ENCODE measurements at regions not wholly inside any gene's neighbourhood (a gene's known extent, or its start where the extent isn't known, plus 50 kb on each side); places are given as distances from the start of the nearest gene placed in this dataset.
A peak's percentile ranks its signal among the peaks of the same experiment; 100 is the strongest.
"Not testable (repeated sequence)": the region's sequence is repeated elsewhere in the genome, so short reads cannot be mapped to it uniquely, and the experiment has no call there.

DNA sequence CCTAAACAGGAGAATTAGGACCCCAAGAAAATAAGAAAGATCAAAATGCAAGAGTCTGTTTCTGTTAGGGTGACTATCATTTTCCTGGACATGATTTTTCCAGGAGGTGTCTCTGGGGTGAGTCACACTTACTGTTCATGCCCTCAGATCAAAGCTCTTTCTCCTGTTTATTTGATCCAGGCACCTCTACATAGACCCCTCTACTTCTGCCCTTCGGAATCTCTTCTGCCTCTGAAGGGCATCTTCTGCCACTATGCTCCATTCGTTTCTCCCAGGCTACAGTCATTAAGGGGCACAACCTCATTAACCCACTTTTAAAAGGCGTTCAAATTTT lies 1328.0 kb downstream of the GATA3 start:
- no CpG with 5 or more reads among the region's 3 CpGs for WGBS (ENCODE audit: extremely low coverage, insufficient coverage, insufficient read length)
- H3K79me2 ChIP-seq (ENCODE audit: control insufficient read depth, insufficient read depth, low read length, poor library complexity) = no peaks in the 10 kb centered on the region
- H2BK12ac ChIP-seq (ENCODE audit: low read length) = no peak overlapping the region
- H4K8ac ChIP-seq (ENCODE audit: low read depth, low read length) = no peak overlapping the region
- no peak for DNase-seq
- no peak overlapping the region for H3K9ac ChIP-seq (ENCODE audit: low read length)
- no peak overlapping the region for H4K12ac ChIP-seq (ENCODE audit: low read depth, low read length)
- H3K9me3 ChIP-seq (ENCODE audit: insufficient read depth, low read depth, low read length) = no peaks in the 10 kb centered on the region
- no peaks in the 10 kb centered on the region for H3K4me1 ChIP-seq (ENCODE audit: control insufficient read depth in 1 of 2, insufficient read depth in 2 of 2, low read length in 2 of 2)
- no peak overlapping the region for H2AK5ac ChIP-seq (ENCODE audit: low read length)
- H3K27me3 ChIP-seq (ENCODE audit: insufficient read depth, low read length) = no peaks in the 10 kb centered on the region
- no peak overlapping the region for H3K23ac ChIP-seq (ENCODE audit: low read length)
- no peak overlapping the region for H3K18ac ChIP-seq (ENCODE audit: low read length)
- H2BK120ac ChIP-seq (ENCODE audit: insufficient read depth, low read length, poor library complexity) = no peak overlapping the region
- H3K4me3 ChIP-seq (ENCODE audit: low read depth, low read length) = no peak overlapping the region
- H3K27ac ChIP-seq (ENCODE audit: low read depth, low read length) = no peak overlapping the region
- no peak overlapping the region for H3K4me2 ChIP-seq (ENCODE audit: low read length)
- no peak overlapping the region for H2BK5ac ChIP-seq (ENCODE audit: low read depth, low read length, poor library complexity)
- H3K36me3 ChIP-seq (ENCODE audit: control insufficient read depth in 1 of 2, insufficient read depth in 2 of 2, low read length in 2 of 2) = no peaks in the 10 kb centered on the region
- no peak overlapping the region for H4K91ac ChIP-seq (ENCODE audit: low read depth, low read length)
- H3K79me1 ChIP-seq (ENCODE audit: low read length) = no peaks in the 10 kb centered on the region
- H2AFZ ChIP-seq (ENCODE audit: insufficient read depth, low read length, poor library complexity) = no peak overlapping the region
- H3K4ac ChIP-seq (ENCODE audit: low read depth, low read length) = no peak overlapping the region
- H3K14ac ChIP-seq (ENCODE audit: low read length) = no peak overlapping the region

DNA sequence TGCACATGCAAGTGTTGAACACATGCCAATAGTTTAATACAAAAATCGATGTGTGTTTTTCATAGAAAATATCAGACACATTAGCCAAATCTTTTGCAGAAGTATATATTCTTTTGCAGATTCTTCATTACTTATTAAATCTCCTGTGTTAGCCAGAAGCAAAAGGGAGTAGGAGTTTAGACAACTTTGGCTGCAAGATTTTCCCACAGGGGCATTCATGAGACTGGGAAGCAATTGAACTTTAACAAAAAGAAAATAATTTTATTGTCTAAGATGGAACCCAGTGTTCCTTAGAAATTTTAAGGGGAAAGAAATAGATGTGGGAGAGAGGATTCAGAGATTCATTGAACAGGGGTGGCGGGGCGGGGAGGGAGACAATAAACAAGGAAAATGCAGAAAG lies 1336.0 kb downstream of the GATA3 start:
- H4K91ac ChIP-seq (ENCODE audit: low read depth, low read length) = no peak overlapping the region
- H3K27ac ChIP-seq (ENCODE audit: low read depth, low read length) = no peak overlapping the region
- no peak overlapping the region for H2BK12ac ChIP-seq (ENCODE audit: low read length)
- H3K9ac ChIP-seq (ENCODE audit: low read length) = no peak overlapping the region
- no peak overlapping the region for H3K4me2 ChIP-seq (ENCODE audit: low read length)
- no peaks in the 10 kb centered on the region for H3K36me3 ChIP-seq (ENCODE audit: control insufficient read depth in 1 of 2, insufficient read depth in 2 of 2, low read length in 2 of 2)
- H4K8ac ChIP-seq (ENCODE audit: low read depth, low read length) = no peak overlapping the region
- H3K79me2 ChIP-seq (ENCODE audit: control insufficient read depth, insufficient read depth, low read length, poor library complexity) = no peaks in the 10 kb centered on the region
- WGBS (ENCODE audit: extremely low coverage, insufficient coverage, insufficient read length) = no CpG with 5 or more reads among the region's 3 CpGs
- no peak overlapping the region for H3K4me3 ChIP-seq (ENCODE audit: low read depth, low read length)
- no peak overlapping the region for H2AFZ ChIP-seq (ENCODE audit: insufficient read depth, low read length, poor library complexity)
- no peak overlapping the region for H2BK5ac ChIP-seq (ENCODE audit: low read depth, low read length, poor library complexity)
- H3K27me3 ChIP-seq (ENCODE audit: insufficient read depth, low read length) = no peaks in the 10 kb centered on the region
- no peak overlapping the region for H2AK5ac ChIP-seq (ENCODE audit: low read length)
- H3K23ac ChIP-seq (ENCODE audit: low read length) = no peak overlapping the region
- H2BK120ac ChIP-seq (ENCODE audit: insufficient read depth, low read length, poor library complexity) = no peak overlapping the region
- H3K14ac ChIP-seq (ENCODE audit: low read length) = no peak overlapping the region
- no peak overlapping the region for H3K18ac ChIP-seq (ENCODE audit: low read length)
- H3K4ac ChIP-seq (ENCODE audit: low read depth, low read length) = no peak overlapping the region
- H3K4me1 ChIP-seq (ENCODE audit: control insufficient read depth in 1 of 2, insufficient read depth in 2 of 2, low read length in 2 of 2) = no peaks in the 10 kb centered on the region
- H3K79me1 ChIP-seq (ENCODE audit: low read length) = no peaks in the 10 kb centered on the region
- H3K9me3 ChIP-seq (ENCODE audit: insufficient read depth, low read depth, low read length) = no peaks in the 10 kb centered on the region
- no peak overlapping the region for H4K12ac ChIP-seq (ENCODE audit: low read depth, low read length)
- no peak for DNase-seq

DNA sequence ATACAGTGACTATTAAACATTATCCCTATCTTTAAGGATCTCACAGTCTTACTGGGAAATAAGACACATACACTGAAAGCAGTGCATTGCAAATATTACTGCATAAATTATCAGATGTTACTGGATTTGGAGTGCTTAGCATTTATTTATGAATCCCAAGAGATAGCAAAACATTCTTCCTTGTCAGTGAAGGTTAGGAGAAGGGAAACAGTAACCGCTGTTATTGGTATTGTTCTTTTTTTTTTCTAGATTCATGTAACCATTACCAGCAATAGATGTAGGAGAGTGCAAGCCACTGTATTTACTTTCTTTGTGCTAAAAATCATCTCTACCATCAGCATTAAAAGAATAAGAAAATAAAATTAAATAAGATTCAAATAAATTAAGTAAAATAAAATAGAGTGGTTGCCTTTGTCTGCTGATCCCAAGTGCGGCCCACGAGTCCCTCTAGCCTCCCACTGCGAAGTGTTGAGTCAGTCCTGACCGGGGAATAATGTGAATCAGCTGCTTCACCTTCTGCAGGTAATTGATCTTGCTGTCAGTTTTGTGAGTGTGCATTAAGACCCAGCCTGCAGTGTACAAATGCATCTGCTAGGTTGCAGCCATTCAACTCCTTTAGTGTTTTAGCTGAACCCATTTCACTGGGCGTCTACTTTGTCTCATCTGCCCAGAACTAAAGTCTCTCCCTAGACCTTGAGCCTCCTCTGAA lies 1344.9 kb downstream of the GATA3 start:
- Histone ChIP-seq H3K4me2 (ENCODE audit: low read length) (no peak overlapping the region), H2AK5ac (ENCODE audit: low read length) (no peak overlapping the region), H2BK5ac (ENCODE audit: low read depth, low read length, poor library complexity) (no peak overlapping the region), H3K36me3 (ENCODE audit: control insufficient read depth in 1 of 2, insufficient read depth in 2 of 2, low read length in 2 of 2) (no peaks in the 10 kb centered on the region), H4K12ac (ENCODE audit: low read depth, low read length) (no peak overlapping the region), H2BK12ac (ENCODE audit: low read length) (no peak overlapping the region), H3K79me1 (ENCODE audit: low read length) (no peaks in the 10 kb centered on the region), H3K18ac (ENCODE audit: low read length) (no peak overlapping the region), H3K4ac (ENCODE audit: low read depth, low read length) (no peak overlapping the region), H3K79me2 (ENCODE audit: control insufficient read depth, insufficient read depth, low read length, poor library complexity) (no peaks in the 10 kb centered on the region), H2BK120ac (ENCODE audit: insufficient read depth, low read length, poor library complexity) (no peak overlapping the region), H3K14ac (ENCODE audit: low read length) (no peak overlapping the region), H3K4me3 (ENCODE audit: low read depth, low read length) (no peak overlapping the region), H4K8ac (ENCODE audit: low read depth, low read length) (no peak overlapping the region), H3K27me3 (ENCODE audit: insufficient read depth, low read length) (no peaks in the 10 kb centered on the region), H3K9ac (ENCODE audit: low read length) (no peak overlapping the region), H2AFZ (ENCODE audit: insufficient read depth, low read length, poor library complexity) (no peak overlapping the region), H3K27ac (ENCODE audit: low read depth, low read length) (no peak overlapping the region), H3K9me3 (ENCODE audit: insufficient read depth, low read depth, low read length) (no peaks in the 10 kb centered on the region), H3K4me1 (ENCODE audit: control insufficient read depth in 1 of 2, insufficient read depth in 2 of 2, low read length in 2 of 2) (no peaks in the 10 kb centered on the region), H3K23ac (ENCODE audit: low read length) (no peak overlapping the region), H4K91ac (ENCODE audit: low read depth, low read length) (no peak overlapping the region)
- no peak for DNase-seq
- WGBS (ENCODE audit: extremely low coverage, insufficient coverage, insufficient read length) = no CpG with 5 or more reads among the region's 6 CpGs

DNA sequence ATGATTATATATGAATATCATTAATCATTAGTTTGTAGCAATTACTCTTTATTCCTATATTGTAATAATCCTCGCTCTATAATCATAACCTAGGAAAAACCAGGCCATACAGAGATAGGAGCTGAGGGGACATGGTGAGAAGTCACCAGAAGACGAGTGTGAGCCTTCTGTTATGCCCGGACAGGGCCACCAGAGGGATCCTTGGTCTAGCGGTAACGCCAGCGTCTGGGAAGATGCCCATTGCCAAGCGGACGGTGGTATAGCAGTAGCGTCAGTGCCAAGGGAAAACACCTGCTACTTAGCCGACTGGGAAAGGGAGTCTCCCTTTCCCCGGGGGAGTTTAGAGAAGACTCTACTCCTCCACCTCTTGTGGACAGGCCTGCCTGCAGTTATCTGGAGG lies 1347.6 kb downstream of the GATA3 start:
- WGBS (ENCODE audit: extremely low coverage, insufficient coverage, insufficient read length) = no CpG with 5 or more reads among the region's 11 CpGs
- H3K14ac ChIP-seq (ENCODE audit: low read length); H3K36me3 ChIP-seq (ENCODE audit: control insufficient read depth in 1 of 2, insufficient read depth in 2 of 2, low read length in 2 of 2); H3K23ac ChIP-seq (ENCODE audit: low read length); H2BK120ac ChIP-seq (ENCODE audit: insufficient read depth, low read length, poor library complexity); H2BK12ac ChIP-seq (ENCODE audit: low read length); H4K8ac ChIP-seq (ENCODE audit: low read depth, low read length); H3K79me1 ChIP-seq (ENCODE audit: low read length); H3K9ac ChIP-seq (ENCODE audit: low read length); H3K4me1 ChIP-seq (ENCODE audit: control insufficient read depth in 1 of 2, insufficient read depth in 2 of 2, low read length in 2 of 2); H3K4ac ChIP-seq (ENCODE audit: low read depth, low read length); H2AFZ ChIP-seq (ENCODE audit: insufficient read depth, low read length, poor library complexity); H3K4me3 ChIP-seq (ENCODE audit: low read depth, low read length); H3K27ac ChIP-seq (ENCODE audit: low read depth, low read length); H3K9me3 ChIP-seq (ENCODE audit: insufficient read depth, low read depth, low read length); H2AK5ac ChIP-seq (ENCODE audit: low read length); H3K79me2 ChIP-seq (ENCODE audit: control insufficient read depth, insufficient read depth, low read length, poor library complexity); H3K27me3 ChIP-seq (ENCODE audit: insufficient read depth, low read length); H4K12ac ChIP-seq (ENCODE audit: low read depth, low read length); H3K18ac ChIP-seq (ENCODE audit: low read length); H4K91ac ChIP-seq (ENCODE audit: low read depth, low read length); H3K4me2 ChIP-seq (ENCODE audit: low read length); H2BK5ac ChIP-seq (ENCODE audit: low read depth, low read length, poor library complexity): not testable (repeated sequence)
- peak in 1 of 2 donors; percentile 23 for DNase-seq
